ENCODE measurements at regions not wholly inside any gene's neighbourhood (a gene's known extent, or its start where the extent isn't known, plus 50 kb on each side); places are given as distances from the start of the nearest gene placed in this dataset.
"Not testable (repeated sequence)": the region's sequence is repeated elsewhere in the genome, so short reads cannot be mapped to it uniquely, and the experiment has no call there.

DNA sequence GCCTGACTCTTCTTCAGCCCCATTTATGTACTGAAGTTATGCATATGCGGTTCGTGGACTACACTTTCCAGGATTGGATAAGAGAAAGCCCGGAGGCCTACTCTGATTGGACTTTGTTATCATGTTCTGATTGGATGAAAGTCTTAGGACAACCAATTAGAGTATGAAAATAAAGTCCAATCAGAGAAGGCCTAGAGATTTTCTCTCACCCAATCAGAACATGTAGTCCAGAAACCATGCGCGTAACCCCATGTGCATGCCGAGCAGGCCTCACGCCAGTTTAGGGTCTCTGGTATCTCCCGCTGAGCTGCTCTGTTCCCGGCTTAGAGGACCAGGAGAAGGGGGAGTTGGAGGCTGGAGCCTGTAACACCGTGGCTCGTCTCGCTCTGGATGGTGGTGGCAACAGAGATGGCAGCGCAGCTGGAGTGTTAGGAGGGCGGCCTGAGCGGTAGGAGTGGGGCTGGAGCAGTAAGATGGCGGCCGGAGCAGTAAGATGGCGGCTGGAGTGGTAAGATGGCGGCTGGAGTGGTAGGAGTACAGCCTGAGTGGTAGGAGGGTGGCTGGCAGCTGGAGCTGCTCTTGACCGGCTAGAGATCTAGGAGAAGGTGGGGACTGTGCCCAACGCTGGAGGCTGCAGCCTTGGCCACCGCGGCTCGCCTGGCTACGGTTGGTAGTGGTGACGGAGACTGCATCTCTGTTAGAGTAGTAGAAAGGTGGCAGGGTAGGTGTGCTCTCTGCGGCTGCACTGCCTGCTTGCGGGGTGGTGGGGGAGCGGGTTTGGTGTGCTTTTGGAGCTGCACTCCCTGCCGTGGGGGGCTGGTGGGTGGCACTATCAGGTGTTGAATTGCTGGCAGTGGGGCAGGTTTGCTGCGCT, 107.9 kb upstream of the TPTE start:
- H3K4me3 Mint-ChIP-seq; intact Hi-C loops (cut with DNase I, micrococcal nuclease); ATAC-seq; H3K4me1 Mint-ChIP-seq; H3K9me3 Mint-ChIP-seq (ENCODE audit: low read depth); CTCF ChIA-PET; DNase-seq; POLR2A ChIA-PET; H3K27ac Mint-ChIP-seq; H3K36me3 Mint-ChIP-seq (ENCODE audit: low read depth); H3K27me3 Mint-ChIP-seq: not testable (repeated sequence)

DNA sequence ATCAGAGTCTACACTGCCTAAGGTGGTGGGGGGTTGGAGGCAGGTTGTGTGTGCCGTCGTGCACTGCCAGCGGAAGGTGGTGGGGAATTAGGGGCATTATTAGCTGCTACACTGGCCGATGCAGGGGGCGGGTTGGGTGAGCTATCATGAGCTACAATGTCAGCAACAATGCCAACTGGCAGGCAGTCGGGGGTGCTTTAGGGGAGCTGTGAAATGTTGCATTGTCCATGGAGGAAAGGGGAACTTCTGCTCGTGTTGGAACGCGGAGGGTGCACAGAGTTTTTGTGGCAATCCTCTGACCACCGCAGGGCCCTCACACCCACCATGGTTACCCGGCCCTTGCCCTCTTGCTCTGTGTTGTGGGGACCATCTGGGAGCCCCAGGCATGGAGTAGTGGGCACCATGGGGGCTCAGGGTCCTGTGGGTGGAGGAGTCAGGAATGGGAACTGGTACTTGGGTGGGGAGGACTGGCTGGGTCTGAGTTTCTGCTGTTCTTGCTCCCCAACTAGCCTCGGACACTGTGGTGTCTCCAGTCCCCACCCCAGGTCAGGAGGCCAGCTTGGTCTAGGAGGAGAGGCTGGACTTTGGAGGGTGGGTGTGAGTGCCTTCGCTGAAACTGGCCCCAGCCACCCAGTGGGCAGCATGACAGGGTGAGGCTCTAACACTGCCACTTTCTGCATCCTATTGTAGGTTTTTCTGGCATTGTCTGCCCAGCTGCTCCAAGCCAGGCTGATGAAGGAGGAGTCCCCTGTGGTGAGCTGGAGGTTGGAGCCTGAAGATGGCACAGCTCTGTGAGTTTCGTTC, 107.1 kb upstream of the TPTE start:
- H3K4me1 Mint-ChIP-seq; CTCF ChIA-PET; DNase-seq; intact Hi-C loops (cut with DNase I, micrococcal nuclease); H3K27me3 Mint-ChIP-seq; H3K9me3 Mint-ChIP-seq (ENCODE audit: low read depth); H3K4me3 Mint-ChIP-seq; ATAC-seq; H3K27ac Mint-ChIP-seq; H3K36me3 Mint-ChIP-seq (ENCODE audit: low read depth); POLR2A ChIA-PET: not testable (repeated sequence)

DNA sequence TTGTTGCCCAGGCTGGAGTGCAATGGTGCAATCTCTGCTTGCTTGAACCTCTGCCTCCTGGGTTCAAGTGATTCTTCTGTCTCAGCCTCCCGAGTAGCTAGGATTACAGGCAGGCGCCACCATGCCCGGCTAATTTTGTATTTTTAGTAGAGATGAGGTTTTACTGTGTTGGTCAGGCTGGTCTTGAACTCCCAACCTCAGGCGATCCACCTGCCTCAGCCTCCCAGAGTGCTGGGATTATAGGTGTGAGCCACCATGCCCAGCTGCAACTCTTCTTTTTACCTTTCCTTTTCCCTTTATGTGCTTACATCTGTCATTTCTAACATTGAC, 106.5 kb upstream of the TPTE start:
- H3K4me1 Mint-ChIP-seq; H3K9me3 Mint-ChIP-seq (ENCODE audit: low read depth); POLR2A ChIA-PET; H3K27ac Mint-ChIP-seq; H3K36me3 Mint-ChIP-seq (ENCODE audit: low read depth); H3K27me3 Mint-ChIP-seq; DNase-seq; ATAC-seq; CTCF ChIA-PET; H3K4me3 Mint-ChIP-seq; intact Hi-C loops (cut with DNase I, micrococcal nuclease): not testable (repeated sequence)

DNA sequence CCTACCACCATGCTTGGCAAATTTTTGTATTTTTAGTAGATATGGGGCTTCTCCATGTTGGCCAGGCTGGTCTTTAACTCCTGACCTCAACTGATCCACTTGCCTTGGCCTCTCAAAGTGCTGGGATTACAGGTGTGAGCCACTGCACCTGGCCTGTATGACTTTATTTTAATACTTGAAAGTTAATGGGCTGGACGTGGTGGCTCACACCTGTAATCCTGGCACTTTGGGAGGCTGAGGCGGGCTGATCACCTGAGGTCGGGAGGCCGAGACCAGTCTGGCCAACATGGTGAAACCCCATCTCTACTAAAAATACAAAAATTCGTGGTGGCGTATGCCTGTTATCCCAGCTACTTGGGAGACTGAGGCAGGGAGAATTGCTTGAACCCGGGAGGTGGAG, 105.9 kb upstream of the TPTE start:
- intact Hi-C loops (cut with DNase I, micrococcal nuclease); H3K4me3 Mint-ChIP-seq; H3K9me3 Mint-ChIP-seq (ENCODE audit: low read depth); H3K36me3 Mint-ChIP-seq (ENCODE audit: low read depth); H3K27me3 Mint-ChIP-seq; CTCF ChIA-PET; DNase-seq; ATAC-seq; H3K4me1 Mint-ChIP-seq; H3K27ac Mint-ChIP-seq; POLR2A ChIA-PET: not testable (repeated sequence)

DNA sequence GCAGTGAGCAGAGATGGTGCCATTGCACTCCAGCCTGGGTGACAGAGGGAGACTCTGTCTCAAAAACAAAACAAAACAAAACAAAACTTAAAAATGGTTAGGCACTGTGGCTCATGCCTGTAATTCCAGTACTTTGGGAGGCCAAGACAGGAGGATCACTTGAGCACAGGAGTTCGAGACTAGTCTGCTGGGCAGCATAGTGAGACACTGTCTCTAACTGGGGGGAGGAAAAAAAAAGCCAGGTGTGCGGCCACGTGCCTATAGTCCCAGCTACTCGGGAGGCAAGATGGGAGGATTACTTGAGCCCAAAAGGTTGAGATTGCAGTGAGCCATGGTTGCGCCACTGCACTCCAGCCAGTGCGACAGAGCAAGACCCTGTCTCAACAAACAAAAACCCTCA, 105.5 kb upstream of the TPTE start:
- H3K27me3 Mint-ChIP-seq; CTCF ChIA-PET; intact Hi-C loops (cut with DNase I, micrococcal nuclease); H3K27ac Mint-ChIP-seq; ATAC-seq; H3K9me3 Mint-ChIP-seq (ENCODE audit: low read depth); POLR2A ChIA-PET; H3K4me1 Mint-ChIP-seq; H3K36me3 Mint-ChIP-seq (ENCODE audit: low read depth); DNase-seq; H3K4me3 Mint-ChIP-seq: not testable (repeated sequence)

DNA sequence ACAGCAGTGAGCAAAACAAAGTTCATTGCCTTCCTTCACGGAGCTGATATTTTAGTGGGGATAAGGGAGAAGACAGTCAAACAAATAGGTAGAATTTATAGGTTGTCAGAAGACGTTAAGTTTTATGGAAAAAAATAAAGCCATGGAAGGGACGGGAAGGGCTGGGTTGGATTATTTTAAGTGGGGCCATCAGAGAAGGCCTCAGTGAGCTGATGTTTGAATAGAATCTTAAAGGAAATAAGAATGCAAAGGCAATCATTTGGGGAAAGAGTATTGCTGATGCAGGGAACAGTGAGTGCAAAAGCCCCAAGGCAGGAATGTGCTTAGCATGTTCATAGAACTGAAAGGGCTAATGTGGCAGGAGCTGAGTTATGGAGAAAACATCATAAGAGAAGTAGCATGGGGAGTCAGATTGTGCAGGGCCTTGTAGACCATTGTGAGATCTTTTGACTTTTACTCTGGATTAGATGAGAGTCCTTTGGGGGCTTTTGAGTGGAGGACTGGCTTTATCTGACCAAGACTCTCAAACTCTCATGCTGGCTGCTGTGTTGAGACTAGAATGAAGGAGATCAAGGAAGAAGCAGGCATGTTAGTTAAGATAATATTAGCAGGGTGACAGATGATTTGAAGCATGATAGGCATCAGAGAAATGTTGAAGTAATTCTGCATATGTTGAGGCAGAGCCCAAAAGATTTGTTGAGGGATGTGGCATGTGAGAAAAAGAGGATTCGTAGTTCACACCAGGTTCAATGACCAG, 104.5 kb upstream of the TPTE start:
- H3K36me3 Mint-ChIP-seq (ENCODE audit: low read depth); H3K9me3 Mint-ChIP-seq (ENCODE audit: low read depth); H3K4me1 Mint-ChIP-seq; H3K27ac Mint-ChIP-seq; CTCF ChIA-PET; H3K27me3 Mint-ChIP-seq; ATAC-seq; intact Hi-C loops (cut with DNase I, micrococcal nuclease); DNase-seq; H3K4me3 Mint-ChIP-seq; POLR2A ChIA-PET: not testable (repeated sequence)

DNA sequence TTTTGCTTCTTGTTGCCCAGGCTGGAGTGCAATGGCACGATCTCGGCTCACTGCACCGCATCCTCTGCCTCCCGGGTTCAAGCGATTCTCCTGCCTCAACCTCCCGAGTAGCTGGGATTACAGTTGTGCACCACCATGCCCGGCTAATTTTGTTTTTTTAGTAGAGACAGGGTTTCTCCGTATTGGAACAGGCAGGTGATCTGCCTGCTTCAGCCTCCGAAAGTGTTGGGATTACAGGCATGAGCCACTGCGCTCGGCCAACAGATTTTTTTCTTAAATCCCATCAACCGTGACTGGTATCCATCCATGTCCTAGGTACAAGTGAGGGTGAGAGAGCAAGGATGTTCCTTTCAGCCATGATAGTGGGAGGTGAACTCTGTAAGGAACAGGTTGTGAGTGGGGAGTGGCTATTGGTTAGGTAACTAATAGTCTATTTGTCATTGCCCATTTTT, 103.8 kb upstream of the TPTE start:
- intact Hi-C loops (cut with DNase I, micrococcal nuclease); CTCF ChIA-PET; POLR2A ChIA-PET; H3K4me3 Mint-ChIP-seq; H3K27me3 Mint-ChIP-seq; ATAC-seq; DNase-seq; H3K9me3 Mint-ChIP-seq (ENCODE audit: low read depth); H3K36me3 Mint-ChIP-seq (ENCODE audit: low read depth); H3K27ac Mint-ChIP-seq; H3K4me1 Mint-ChIP-seq: not testable (repeated sequence)

DNA sequence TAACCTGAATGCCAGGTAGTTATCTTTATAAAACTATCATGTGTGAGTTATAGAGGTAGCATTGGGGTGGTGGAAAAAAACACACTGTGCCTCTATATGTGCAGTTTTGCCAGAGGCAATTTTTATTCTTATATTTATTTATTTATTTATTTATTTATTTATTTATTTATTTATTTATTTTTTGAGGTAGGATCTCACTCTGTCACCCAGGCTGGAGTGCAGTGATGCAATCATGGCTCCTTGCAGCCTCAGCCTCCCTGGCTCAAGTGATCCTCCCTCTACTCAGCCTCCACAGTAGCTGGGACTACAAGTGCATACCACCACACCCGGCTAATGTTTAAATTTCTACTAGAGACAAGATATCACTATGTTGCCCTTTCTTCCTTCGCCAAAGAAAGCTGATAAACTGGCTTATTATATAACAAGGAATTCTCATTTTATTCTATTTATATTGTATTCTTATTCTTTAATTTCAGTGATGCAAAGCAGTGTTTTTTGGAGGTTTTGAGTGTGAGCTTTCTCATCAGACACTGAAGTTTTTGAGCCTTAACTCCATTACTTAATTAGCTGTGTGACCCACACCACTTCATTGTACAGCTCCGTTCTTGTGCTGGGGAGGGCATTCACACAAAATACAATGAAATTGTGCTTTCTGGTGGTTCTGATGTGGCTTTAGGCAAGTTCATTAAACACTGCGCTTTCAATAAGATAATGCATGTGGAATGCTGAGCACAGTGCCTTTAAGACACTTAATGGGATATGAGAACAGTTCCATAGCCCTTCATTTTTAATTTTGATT, 102.9 kb upstream of the TPTE start:
- ATAC-seq; H3K27me3 Mint-ChIP-seq; CTCF ChIA-PET; H3K36me3 Mint-ChIP-seq (ENCODE audit: low read depth); intact Hi-C loops (cut with DNase I, micrococcal nuclease); H3K9me3 Mint-ChIP-seq (ENCODE audit: low read depth); H3K4me3 Mint-ChIP-seq; POLR2A ChIA-PET; DNase-seq; H3K4me1 Mint-ChIP-seq; H3K27ac Mint-ChIP-seq: not testable (repeated sequence)

DNA sequence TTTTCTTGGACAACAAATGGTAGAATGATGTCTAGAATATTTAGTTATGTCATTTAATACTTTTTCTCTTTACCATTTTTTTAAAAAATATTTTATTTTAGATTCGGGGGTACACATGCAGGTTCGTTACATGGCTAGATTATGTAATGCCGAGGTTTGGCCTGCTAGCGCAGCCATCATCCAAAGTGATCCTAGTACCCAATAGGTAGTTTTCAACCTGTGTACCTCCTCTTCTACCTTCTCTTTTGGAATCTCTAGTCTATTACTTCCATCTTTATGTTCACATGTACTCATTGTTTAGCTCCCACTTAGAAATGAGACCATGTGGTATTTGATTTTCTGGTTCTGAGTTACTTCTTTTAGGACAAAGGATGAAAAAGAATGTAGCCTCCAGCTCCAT, 100.2 kb upstream of the TPTE start:
- ATAC-seq; CTCF ChIA-PET; H3K27ac Mint-ChIP-seq; H3K9me3 Mint-ChIP-seq (ENCODE audit: low read depth); H3K36me3 Mint-ChIP-seq (ENCODE audit: low read depth); intact Hi-C loops (cut with DNase I, micrococcal nuclease); H3K4me1 Mint-ChIP-seq; H3K27me3 Mint-ChIP-seq; H3K4me3 Mint-ChIP-seq; POLR2A ChIA-PET; DNase-seq: not testable (repeated sequence)

DNA sequence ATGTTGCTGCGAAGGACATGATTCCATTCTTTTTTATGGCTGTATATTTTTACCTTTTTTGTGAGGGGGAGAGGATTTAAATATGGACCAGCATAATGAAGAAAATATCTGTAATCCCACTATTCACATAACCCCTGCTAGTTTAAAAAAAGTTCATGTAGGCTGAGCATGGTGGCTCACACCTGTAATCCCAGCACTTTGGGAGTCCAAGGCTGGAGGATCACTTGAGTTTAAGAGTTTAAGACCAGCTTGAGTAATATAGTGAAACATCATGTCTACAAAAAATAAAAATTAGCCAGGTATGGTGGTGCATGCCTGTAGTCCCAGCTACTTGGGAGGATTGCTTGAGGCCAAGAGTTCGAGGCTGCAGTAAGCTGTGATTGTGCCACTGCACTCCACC, 99.8 kb upstream of the TPTE start:
- POLR2A ChIA-PET; H3K27ac Mint-ChIP-seq; ATAC-seq; H3K4me3 Mint-ChIP-seq; CTCF ChIA-PET; H3K36me3 Mint-ChIP-seq (ENCODE audit: low read depth); DNase-seq; H3K4me1 Mint-ChIP-seq; intact Hi-C loops (cut with DNase I, micrococcal nuclease); H3K27me3 Mint-ChIP-seq; H3K9me3 Mint-ChIP-seq (ENCODE audit: low read depth): not testable (repeated sequence)

DNA sequence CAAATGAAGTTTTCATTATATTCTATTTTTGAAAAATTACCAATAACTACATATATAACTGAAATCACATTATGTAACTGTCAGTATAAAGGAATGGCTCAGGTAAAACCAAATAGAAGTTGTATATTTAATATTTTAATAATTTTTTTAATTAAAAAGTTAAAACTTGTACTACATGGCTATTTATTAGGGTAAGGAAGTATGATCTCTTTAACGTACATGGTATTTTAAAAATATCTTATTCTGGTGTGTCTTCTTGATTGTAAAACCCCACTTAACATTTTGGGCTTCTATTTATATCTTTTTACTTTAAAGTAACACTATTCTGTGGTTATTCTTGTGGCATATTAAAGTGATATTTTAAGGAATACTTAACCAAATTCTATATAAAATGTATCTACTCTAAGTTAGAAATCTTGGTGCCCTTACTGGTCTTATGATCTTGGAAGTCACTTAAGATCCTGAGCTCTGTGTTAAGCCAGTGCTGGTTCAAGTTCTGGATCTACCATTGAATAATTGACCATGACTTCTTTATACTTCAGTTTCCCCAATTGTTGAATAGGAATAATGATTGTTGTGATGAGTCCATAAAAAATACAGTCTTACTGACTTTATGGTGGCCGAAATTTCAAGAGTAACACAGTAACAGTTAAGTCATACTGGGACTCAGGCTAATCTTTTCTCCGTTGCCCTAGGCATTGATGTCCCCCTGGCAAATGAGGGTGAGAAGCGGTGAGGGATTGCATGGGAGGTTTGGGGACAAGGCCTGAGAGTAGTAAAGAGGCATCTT, 97.1 kb upstream of the TPTE start:
- H3K27me3 Mint-ChIP-seq; intact Hi-C loops (cut with DNase I, micrococcal nuclease); H3K36me3 Mint-ChIP-seq (ENCODE audit: low read depth); DNase-seq; ATAC-seq; POLR2A ChIA-PET; H3K4me3 Mint-ChIP-seq; H3K9me3 Mint-ChIP-seq (ENCODE audit: low read depth); H3K4me1 Mint-ChIP-seq; CTCF ChIA-PET; H3K27ac Mint-ChIP-seq: not testable (repeated sequence)
